Panc1 (cell line): ENCODE measurements at regions not wholly inside any gene's neighbourhood (a gene's known extent, or its start where the extent isn't known, plus 50 kb on each side); places are given as distances from the start of the nearest gene placed in this dataset.

Experiments used
- CTCF ChIP-seq: fragments of 450-650 bp; IDR thresholded peaks from 2 replicates; pipeline ENCODE4 v1.5.1; 2017; ENCODE audit warnings: mild to moderate bottlenecking
- POLR2AphosphoS5 ChIP-seq: IDR thresholded peaks from 2 replicates; pipeline ENCODE4 v1.6.1; 2012; ENCODE audit warnings: mild to moderate bottlenecking, low read depth, low read length, moderate library complexity

- TF ChIP-seq CTCF = no peak
- no peak for TF ChIP-seq POLR2AphosphoS5
Measured at GRCh38 chr7:131016230-131016629, 282.2 kb upstream of the KLF14 start.
